VCaP (cell line): ENCODE measurements at regions not wholly inside any gene's neighbourhood (a gene's known extent, or its start where the extent isn't known, plus 50 kb on each side); places are given as distances from the start of the nearest gene placed in this dataset.

Experiments used
- H3K27ac ChIP-seq: fragments of 450-650 bp; 2 replicates; pipeline ENCODE4 v1.5.1; 2017
- CTCF ChIP-seq: fragments of 450-650 bp; conservative IDR thresholded peaks from 2 replicates; pipeline ENCODE4 v1.5.1; 2017; ENCODE audit warnings: mild to moderate bottlenecking, moderate library complexity

GRCh38 chr2:120914839-120915521 is 179.3 kb downstream of the GLI2 start:
- no peak overlapping the region for H3K27ac ChIP-seq
- no peak for TF ChIP-seq CTCF

- H3K27ac ChIP-seq: no peak overlapping the region
- no peak for TF ChIP-seq CTCF
Observed at GRCh38 chr2:120915670-120916069, 180.0 kb downstream of the GLI2 start.

- no peak overlapping the region for H3K27ac ChIP-seq
Observed at GRCh38 chr2:120916446-120916845, 180.8 kb downstream of the GLI2 start.

GRCh38 chr2:120917886-120918285 is 182.2 kb downstream of the GLI2 start:
- TF ChIP-seq CTCF: no peak
- H3K27ac ChIP-seq: no peak overlapping the region

More at GRCh38 chr2:120916446-120916845, 180.8 kb downstream of the GLI2 start:
- TF ChIP-seq CTCF: no peak

GRCh38 chr2:120919216-120919615 is 183.5 kb downstream of the GLI2 start:
- no peak overlapping the region for H3K27ac ChIP-seq
- no peak for TF ChIP-seq CTCF

- no peak for TF ChIP-seq CTCF
- no peak overlapping the region for H3K27ac ChIP-seq
Observed at GRCh38 chr2:120919771-120920453, 184.2 kb downstream of the GLI2 start.

GRCh38 chr2:120920454-120921148 is 184.9 kb downstream of the GLI2 start:
- TF ChIP-seq CTCF: no peak
- no peak overlapping the region for H3K27ac ChIP-seq
